ENCODE measurements at regions not wholly inside any gene's neighbourhood (a gene's known extent, or its start where the extent isn't known, plus 50 kb on each side); places are given as distances from the start of the nearest gene placed in this dataset.

GRCh38 chr2:78309460-78309859 lies 716.0 kb upstream of the REG3G start:
- no peak overlapping the region for H3K27ac Mint-ChIP-seq

More at GRCh38 chr2:78309460-78309859, 716.0 kb upstream of the REG3G start:
- H3K79me1 ChIP-seq (ENCODE audit: insufficient read depth, low read depth, low read length, poor library complexity, severe bottlenecking) = no peaks in the 10 kb centered on the region
- no peak overlapping the region for H4K91ac ChIP-seq (ENCODE audit: insufficient read length, low read depth, low read length)
- no peak overlapping the region for H2BK15ac ChIP-seq (ENCODE audit: low read depth, low read length)
- H3K9me3 ChIP-seq (ENCODE audit: control insufficient read depth, low read depth, low read length) = no peaks in the 10 kb centered on the region
- no CpG with 5 or more reads among the region's 3 CpGs for WGBS (ENCODE audit: extremely low coverage, insufficient read length, low lambda C conversion rate)
- peaks cover 24 to 27% of the 10 kb centered on the region in 2 experiments for H3K4me1 Mint-ChIP-seq
- TF ChIP-seq CTCF (conservative IDR thresholded peaks at IDR 0.05) = no peak
- no peak overlapping the region for H3K4ac ChIP-seq (ENCODE audit: low read depth, low read length)
- H4K5ac ChIP-seq (ENCODE audit: insufficient read length, low read depth, low read length) = no peak overlapping the region
- no peak overlapping the region for H3K18ac ChIP-seq (ENCODE audit: insufficient read length, low read depth, low read length)
- no peak overlapping the region for H3T11ph ChIP-seq (ENCODE audit: low read length)
- no peak overlapping the region for H4K8ac ChIP-seq (replicated peaks; ENCODE audit: insufficient read length, low read depth, low read length)
- no peak overlapping the region for H3K27ac ChIP-seq (ENCODE audit: insufficient read length, low read depth, low read length)
- H3K27me3 ChIP-seq (ENCODE audit: insufficient read depth, low read length) = no peaks in the 10 kb centered on the region
- H3K23ac ChIP-seq (ENCODE audit: insufficient read length, low read depth, low read length) = no peak overlapping the region
- H3K9me3 Mint-ChIP-seq = 0 out of 5 replicates have a peak, but pooled peaks cover 0 to 1% of the 10 kb centered on the region in 2 experiments
- no peak overlapping the region; a peak in 1 of 5 replicates for H3K4me3 Mint-ChIP-seq
- no peaks in the 10 kb centered on the region for H3K27me3 Mint-ChIP-seq (ENCODE audit: low read depth)
- H2BK20ac ChIP-seq (ENCODE audit: low read depth, low read length, poor library complexity, severe bottlenecking) = no peak overlapping the region
- DNase-seq = no peak
- no peak overlapping the region for H2BK120ac ChIP-seq (ENCODE audit: low read depth, low read length, poor library complexity, severe bottlenecking)
- no peaks in the 10 kb centered on the region for H3K36me3 Mint-ChIP-seq (ENCODE audit: insufficient read depth in 1 of 3, low read depth in 3 of 3)
- no peak overlapping the region for H2BK5ac ChIP-seq (ENCODE audit: insufficient read length, low read length)
- H3K14ac ChIP-seq (ENCODE audit: insufficient read depth, low read length) = no peak overlapping the region
- H3K4me1 ChIP-seq (ENCODE audit: insufficient read depth, low read length) = peaks cover 1% of the 10 kb centered on the region; the same call in 1 of the 2 replicates
- H3K4me2 ChIP-seq (ENCODE audit: insufficient read depth, insufficient read length, low read length) = no peak overlapping the region
- no peak overlapping the region for H2AK5ac ChIP-seq (ENCODE audit: insufficient read length, low read length)
- no peak overlapping the region for H2AFZ ChIP-seq (ENCODE audit: low read length)
- no peak overlapping the region for H2BK12ac ChIP-seq (ENCODE audit: insufficient read length, low read depth, low read length)
- H3K56ac ChIP-seq (ENCODE audit: insufficient read length, low read depth, low read length) = no peak overlapping the region
- H3K23me2 ChIP-seq (ENCODE audit: insufficient read length, low read depth, low read length, poor library complexity, severe bottlenecking) = no peaks in the 10 kb centered on the region
- no peaks in the 10 kb centered on the region for H3K79me2 ChIP-seq (ENCODE audit: insufficient read depth, low read length)
- H4K20me1 ChIP-seq (ENCODE audit: control insufficient read depth, insufficient read depth, insufficient read length) = no peaks in the 10 kb centered on the region
- no peak overlapping the region for H3K9ac ChIP-seq (ENCODE audit: extremely low read depth, insufficient read length, low read length)

Measured in H9 (cell line).